ENCODE measurements at regions not wholly inside any gene's neighbourhood (a gene's known extent, or its start where the extent isn't known, plus 50 kb on each side); places are given as distances from the start of the nearest gene placed in this dataset.
"Not testable (repeated sequence)": the region's sequence is repeated elsewhere in the genome, so short reads cannot be mapped to it uniquely, and the experiment has no call there.

DNA sequence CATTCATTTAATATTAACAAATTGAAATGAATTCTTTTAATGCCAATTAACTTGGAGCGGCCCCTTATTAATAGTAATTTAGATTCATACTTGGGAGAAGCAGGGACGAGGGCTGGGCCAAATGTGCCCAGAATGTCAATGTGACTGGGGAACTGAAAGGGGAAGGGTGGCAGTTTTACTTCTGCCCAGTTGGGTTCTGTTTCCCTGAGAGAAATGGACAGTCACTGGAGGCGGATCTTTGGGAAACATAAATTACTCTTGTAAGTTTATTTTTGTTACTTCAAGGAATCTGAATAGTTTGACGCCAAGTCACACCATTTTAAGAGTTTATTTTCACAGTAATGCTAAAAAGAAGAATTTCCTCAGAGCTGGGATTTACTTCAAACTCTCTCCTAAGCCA, 432.1 kb downstream of the CNTNAP3B start:
- TF ChIP-seq, protein P1, sequence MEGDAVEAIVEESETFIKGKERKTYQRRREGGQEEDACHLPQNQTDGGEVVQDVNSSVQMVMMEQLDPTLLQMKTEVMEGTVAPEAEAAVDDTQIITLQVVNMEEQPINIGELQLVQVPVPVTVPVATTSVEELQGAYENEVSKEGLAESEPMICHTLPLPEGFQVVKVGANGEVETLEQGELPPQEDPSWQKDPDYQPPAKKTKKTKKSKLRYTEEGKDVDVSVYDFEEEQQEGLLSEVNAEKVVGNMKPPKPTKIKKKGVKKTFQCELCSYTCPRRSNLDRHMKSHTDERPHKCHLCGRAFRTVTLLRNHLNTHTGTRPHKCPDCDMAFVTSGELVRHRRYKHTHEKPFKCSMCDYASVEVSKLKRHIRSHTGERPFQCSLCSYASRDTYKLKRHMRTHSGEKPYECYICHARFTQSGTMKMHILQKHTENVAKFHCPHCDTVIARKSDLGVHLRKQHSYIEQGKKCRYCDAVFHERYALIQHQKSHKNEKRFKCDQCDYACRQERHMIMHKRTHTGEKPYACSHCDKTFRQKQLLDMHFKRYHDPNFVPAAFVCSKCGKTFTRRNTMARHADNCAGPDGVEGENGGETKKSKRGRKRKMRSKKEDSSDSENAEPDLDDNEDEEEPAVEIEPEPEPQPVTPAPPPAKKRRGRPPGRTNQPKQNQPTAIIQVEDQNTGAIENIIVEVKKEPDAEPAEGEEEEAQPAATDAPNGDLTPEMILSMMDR (IDR thresholded peaks at IDR 0.05), result not testable (repeated sequence)
- TF ChIP-seq POLR2AphosphoS5, POLR2A (IDR thresholded peaks at IDR 0.05): not testable (repeated sequence)
